ENCODE measurements at regions not wholly inside any gene's neighbourhood (a gene's known extent, or its start where the extent isn't known, plus 50 kb on each side); places are given as distances from the start of the nearest gene placed in this dataset.

DNA sequence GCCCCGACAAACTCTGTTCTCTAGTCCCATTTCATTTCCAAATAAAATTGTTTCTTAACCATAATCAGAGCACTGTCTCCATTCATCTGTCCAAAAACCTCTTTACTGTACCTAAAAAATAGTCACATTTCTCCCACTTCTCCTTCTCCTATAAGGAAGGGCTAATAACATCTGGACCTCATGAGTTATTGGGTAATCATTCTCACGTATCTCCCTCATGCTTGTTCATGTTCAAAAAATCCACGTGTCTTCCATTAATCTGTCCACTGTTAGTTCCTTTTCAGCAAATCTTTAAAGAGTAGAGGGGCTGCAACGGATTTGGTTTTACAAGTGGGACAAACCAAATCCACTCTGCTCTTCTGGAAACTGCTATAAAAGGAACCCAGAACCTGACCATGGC is 1418.8 kb downstream of the MRPL39 start:
- no peak overlapping the region for H3K4me3 ChIP-seq (ENCODE audit: low read depth in 1 of 3, low read length in 3 of 3)
- no peak for FAIRE-seq
- WGBS, 3 donors: 65 to 71% (median 66%) methylated on average over 4 of the region's 4 CpGs
- DNase-seq: no peak
- no peaks in the 10 kb centered on the region for H3K36me3 ChIP-seq (ENCODE audit: control insufficient read depth in 3 of 3, insufficient read depth in 2 of 3, low read depth in 1 of 3, low read length in 3 of 3)
- H3K27ac ChIP-seq (ENCODE audit: low read depth in 1 of 3, low read length in 2 of 3): no peak overlapping the region
- H3K27me3 ChIP-seq (ENCODE audit: control insufficient read depth in 3 of 3, insufficient read depth in 3 of 3, low read length in 3 of 3): no peaks in the 10 kb centered on the region
- no peaks in the 10 kb centered on the region for H3K9me3 ChIP-seq (ENCODE audit: control insufficient read depth in 2 of 2, insufficient read depth in 1 of 2, low read depth in 1 of 2, low read length in 1 of 2)
- no peaks in the 10 kb centered on the region for H3K4me1 ChIP-seq (ENCODE audit: control insufficient read depth in 3 of 3, insufficient read depth in 2 of 3, low read depth in 1 of 3, low read length in 2 of 3)

DNA sequence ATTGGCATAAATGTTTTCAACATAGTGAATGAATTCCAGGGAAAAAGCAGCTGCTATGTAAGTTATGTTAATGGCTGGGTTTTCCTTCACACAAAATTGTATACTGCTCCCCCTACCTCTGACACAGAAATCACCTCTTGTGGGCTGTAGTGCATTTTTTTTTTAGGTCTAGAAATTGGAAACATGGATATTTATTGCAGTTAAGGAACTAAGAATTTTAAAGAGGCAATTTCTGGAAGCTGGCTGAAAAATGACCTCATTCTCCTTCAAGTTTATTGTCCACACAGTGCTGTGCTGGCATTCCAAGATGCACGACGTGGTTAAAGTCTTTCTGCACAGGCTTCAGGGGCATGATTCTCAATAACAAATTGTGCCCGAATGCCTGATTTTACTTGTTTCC is 1424.2 kb downstream of the MRPL39 start:
- 57 to 80% (median 63%) methylated on average over 3 of the region's 3 CpGs for WGBS, 3 donors
- H3K27me3 ChIP-seq (ENCODE audit: control insufficient read depth in 3 of 3, insufficient read depth in 3 of 3, low read length in 3 of 3): no peaks in the 10 kb centered on the region
- FAIRE-seq: no peak

DNA sequence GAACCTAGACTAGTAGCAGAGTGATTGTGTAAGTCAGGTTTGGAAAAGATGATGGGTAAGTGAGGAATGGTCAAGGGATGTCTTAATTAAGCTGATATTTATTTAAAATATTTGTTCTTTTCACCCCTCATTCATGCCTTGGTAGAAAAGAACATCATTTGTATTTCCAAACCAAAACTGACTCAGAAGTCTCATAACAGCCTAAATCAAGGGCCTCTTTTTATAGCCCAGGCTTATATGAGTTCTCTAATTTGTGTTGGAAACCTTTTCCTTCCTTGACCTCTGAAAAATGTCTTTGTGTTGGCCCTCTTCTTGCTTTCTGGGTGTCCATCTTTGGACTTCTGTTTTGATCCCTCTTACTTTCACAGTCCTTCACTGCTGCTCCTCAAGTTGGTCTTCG is 1428.2 kb downstream of the MRPL39 start:
- DNase-seq (no peak), FAIRE-seq (no peak)
- H3K27ac ChIP-seq (ENCODE audit: low read depth in 1 of 3, low read length in 2 of 3): no peak overlapping the region
- no peaks in the 10 kb centered on the region for H3K36me3 ChIP-seq (ENCODE audit: control insufficient read depth in 3 of 3, insufficient read depth in 2 of 3, low read depth in 1 of 3, low read length in 3 of 3)
- H3K27me3 ChIP-seq (ENCODE audit: control insufficient read depth in 3 of 3, insufficient read depth in 3 of 3, low read length in 3 of 3): no peaks in the 10 kb centered on the region
- H3K4me3 ChIP-seq (ENCODE audit: low read depth in 1 of 3, low read length in 3 of 3): no peak overlapping the region
- H3K4me1 ChIP-seq (ENCODE audit: control insufficient read depth in 3 of 3, insufficient read depth in 2 of 3, low read depth in 1 of 3, low read length in 2 of 3): no peaks in the 10 kb centered on the region
- WGBS, 3 donors: 24 to 66% (median 30%) methylated on average over 1 of the region's 1 CpG
- no peaks in the 10 kb centered on the region for H3K9me3 ChIP-seq (ENCODE audit: control insufficient read depth in 2 of 2, insufficient read depth in 1 of 2, low read depth in 1 of 2, low read length in 1 of 2)

More for the DNA sequence above, 1424.2 kb downstream of the MRPL39 start:
- Histone ChIP-seq H3K36me3 (ENCODE audit: control insufficient read depth in 3 of 3, insufficient read depth in 2 of 3, low read depth in 1 of 3, low read length in 3 of 3) (no peaks in the 10 kb centered on the region), H3K9me3 (ENCODE audit: control insufficient read depth in 2 of 2, insufficient read depth in 1 of 2, low read depth in 1 of 2, low read length in 1 of 2) (no peaks in the 10 kb centered on the region), H3K4me3 (ENCODE audit: low read depth in 1 of 3, low read length in 3 of 3) (no peak overlapping the region), H3K27ac (ENCODE audit: low read depth in 1 of 3, low read length in 2 of 3) (no peak overlapping the region), H3K4me1 (ENCODE audit: control insufficient read depth in 3 of 3, insufficient read depth in 2 of 3, low read depth in 1 of 3, low read length in 2 of 3) (no peaks in the 10 kb centered on the region)
- no peak for DNase-seq

DNA sequence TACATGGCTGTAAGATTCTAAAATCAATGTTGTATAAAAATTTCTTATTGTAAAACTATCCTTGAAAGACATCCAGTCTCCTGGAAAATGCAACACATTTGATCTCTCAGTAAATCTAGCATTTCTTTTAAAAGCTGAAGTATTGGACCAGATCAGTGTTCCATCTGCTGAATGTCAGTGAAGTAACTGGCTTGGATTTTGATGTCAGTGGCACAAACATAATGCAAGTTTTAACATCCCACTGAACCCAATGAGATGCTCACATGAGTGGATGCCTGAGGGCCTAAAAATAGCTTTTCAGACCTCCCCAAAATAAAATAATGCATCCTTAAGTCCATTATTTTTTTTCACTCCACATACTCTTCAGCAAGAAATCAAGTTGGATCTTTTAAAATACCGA is 1432.2 kb downstream of the MRPL39 start:
- Histone ChIP-seq H3K9me3 (ENCODE audit: control insufficient read depth in 2 of 2, insufficient read depth in 1 of 2, low read depth in 1 of 2, low read length in 1 of 2) (no peaks in the 10 kb centered on the region), H3K36me3 (ENCODE audit: control insufficient read depth in 3 of 3, insufficient read depth in 2 of 3, low read depth in 1 of 3, low read length in 3 of 3) (no peaks in the 10 kb centered on the region), H3K27ac (ENCODE audit: low read depth in 1 of 3, low read length in 2 of 3) (no peak overlapping the region), H3K27me3 (ENCODE audit: control insufficient read depth in 3 of 3, insufficient read depth in 3 of 3, low read length in 3 of 3) (no peaks in the 10 kb centered on the region), H3K4me3 (ENCODE audit: low read depth in 1 of 3, low read length in 3 of 3) (no peak overlapping the region), H3K4me1 (ENCODE audit: control insufficient read depth in 3 of 3, insufficient read depth in 2 of 3, low read depth in 1 of 3, low read length in 2 of 3) (no peaks in the 10 kb centered on the region)
- no peak for DNase-seq
- WGBS, 3 donors: 76 to 88% (median 86%) methylated on average over 1 of the region's 1 CpG
- FAIRE-seq: no peak

DNA sequence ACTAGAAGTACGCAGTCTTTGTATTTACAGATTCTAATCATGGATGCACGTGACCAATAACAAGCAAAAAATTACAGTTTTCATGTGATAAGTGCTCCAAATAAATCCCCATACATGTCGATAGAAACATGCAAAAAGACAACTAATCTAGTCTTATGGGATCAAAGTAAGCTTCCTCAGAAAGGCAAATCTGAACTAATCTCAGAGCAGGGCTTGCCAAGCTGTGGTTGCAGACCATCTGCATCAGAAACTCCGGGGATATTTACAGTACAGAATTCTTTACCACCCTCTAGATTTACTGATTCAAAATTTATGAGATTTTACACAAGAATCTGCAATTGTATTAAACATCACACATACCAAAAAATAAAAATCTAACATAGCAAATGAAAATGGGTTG is 1435.5 kb downstream of the MRPL39 start:
- no peak for FAIRE-seq
- 75 to 83% (median 80%) methylated on average over 4 of the region's 4 CpGs for WGBS, 3 donors
- H3K27ac ChIP-seq (ENCODE audit: low read depth in 1 of 3, low read length in 2 of 3): no peak overlapping the region

DNA sequence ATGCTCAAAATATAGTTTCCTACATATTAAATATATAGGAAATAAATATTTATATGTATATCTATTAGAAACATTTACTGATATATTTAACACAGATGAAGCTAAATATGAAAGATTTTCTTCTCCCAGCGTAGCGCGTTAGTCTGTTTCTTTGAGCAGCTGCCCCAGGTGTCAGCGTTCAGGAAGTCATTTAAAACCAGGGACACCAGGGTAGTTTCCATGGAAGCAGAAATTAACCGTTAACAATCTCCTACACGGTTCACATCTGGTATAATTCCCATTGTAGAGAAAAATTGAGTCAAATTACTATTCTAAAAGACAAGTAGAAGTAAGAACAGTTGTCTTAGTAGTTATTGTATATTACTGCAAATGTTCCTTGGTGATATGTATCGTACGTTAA is 1443.7 kb downstream of the MRPL39 start:
- Histone ChIP-seq H3K4me1 (ENCODE audit: control insufficient read depth in 3 of 3, insufficient read depth in 2 of 3, low read depth in 1 of 3, low read length in 2 of 3) (no peaks in the 10 kb centered on the region), H3K27me3 (ENCODE audit: control insufficient read depth in 3 of 3, insufficient read depth in 3 of 3, low read length in 3 of 3) (no peaks in the 10 kb centered on the region), H3K27ac (ENCODE audit: low read depth in 1 of 3, low read length in 2 of 3) (no peak overlapping the region), H3K36me3 (ENCODE audit: control insufficient read depth in 3 of 3, insufficient read depth in 2 of 3, low read depth in 1 of 3, low read length in 3 of 3) (no peaks in the 10 kb centered on the region), H3K9me3 (ENCODE audit: control insufficient read depth in 2 of 2, insufficient read depth in 1 of 2, low read depth in 1 of 2, low read length in 1 of 2) (peaks cover 0 to 1% of the 10 kb centered on the region in 2 donors), H3K4me3 (ENCODE audit: low read depth in 1 of 3, low read length in 3 of 3) (no peak overlapping the region)
- no peak for FAIRE-seq
- DNase-seq: no peak
- 66 to 86% (median 86%) methylated on average over 8 of the region's 8 CpGs for WGBS, 3 donors

More for the DNA sequence above, 1435.5 kb downstream of the MRPL39 start:
- Histone ChIP-seq H3K27me3 (ENCODE audit: control insufficient read depth in 3 of 3, insufficient read depth in 3 of 3, low read length in 3 of 3) (no peaks in the 10 kb centered on the region), H3K36me3 (ENCODE audit: control insufficient read depth in 3 of 3, insufficient read depth in 2 of 3, low read depth in 1 of 3, low read length in 3 of 3) (no peaks in the 10 kb centered on the region), H3K4me1 (ENCODE audit: control insufficient read depth in 3 of 3, insufficient read depth in 2 of 3, low read depth in 1 of 3, low read length in 2 of 3) (no peaks in the 10 kb centered on the region), H3K4me3 (ENCODE audit: low read depth in 1 of 3, low read length in 3 of 3) (no peak overlapping the region), H3K9me3 (ENCODE audit: control insufficient read depth in 2 of 2, insufficient read depth in 1 of 2, low read depth in 1 of 2, low read length in 1 of 2) (no peaks in the 10 kb centered on the region)
- DNase-seq: no peak

DNA sequence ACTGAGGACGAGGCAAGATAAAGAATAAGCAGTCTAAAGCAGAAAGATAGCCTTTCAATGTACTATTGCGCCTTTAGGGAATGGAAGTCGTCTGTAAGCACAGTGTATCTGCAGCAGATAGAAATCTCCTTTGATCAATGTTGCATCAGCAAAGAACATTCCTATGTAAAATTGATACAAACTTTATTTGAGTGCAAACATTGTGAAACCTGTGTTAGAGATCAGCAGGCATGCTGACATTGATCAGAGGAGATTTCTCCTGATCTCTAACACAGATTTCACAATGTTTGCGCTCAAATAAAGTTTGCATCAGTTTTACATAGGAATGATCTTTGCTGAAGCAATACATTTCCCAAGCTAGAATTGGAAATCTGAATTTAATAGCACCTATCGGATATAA is 1446.8 kb downstream of the MRPL39 start:
- 72 to 82% (median 80%) methylated on average over 5 of the region's 5 CpGs for WGBS, 3 donors
- H3K4me3 ChIP-seq (ENCODE audit: low read depth in 1 of 3, low read length in 3 of 3): no peak overlapping the region
- peaks cover 0 to 1% of the 10 kb centered on the region in 2 donors for H3K9me3 ChIP-seq (ENCODE audit: control insufficient read depth in 2 of 2, insufficient read depth in 1 of 2, low read depth in 1 of 2, low read length in 1 of 2)
- no peak overlapping the region for H3K27ac ChIP-seq (ENCODE audit: low read depth in 1 of 3, low read length in 2 of 3)
- DNase-seq (no peak), FAIRE-seq (no peak)
- H3K36me3 ChIP-seq (ENCODE audit: control insufficient read depth in 3 of 3, insufficient read depth in 2 of 3, low read depth in 1 of 3, low read length in 3 of 3): no peaks in the 10 kb centered on the region
- no peaks in the 10 kb centered on the region for H3K4me1 ChIP-seq (ENCODE audit: control insufficient read depth in 3 of 3, insufficient read depth in 2 of 3, low read depth in 1 of 3, low read length in 2 of 3)
- H3K27me3 ChIP-seq (ENCODE audit: control insufficient read depth in 3 of 3, insufficient read depth in 3 of 3, low read length in 3 of 3): no peaks in the 10 kb centered on the region

DNA sequence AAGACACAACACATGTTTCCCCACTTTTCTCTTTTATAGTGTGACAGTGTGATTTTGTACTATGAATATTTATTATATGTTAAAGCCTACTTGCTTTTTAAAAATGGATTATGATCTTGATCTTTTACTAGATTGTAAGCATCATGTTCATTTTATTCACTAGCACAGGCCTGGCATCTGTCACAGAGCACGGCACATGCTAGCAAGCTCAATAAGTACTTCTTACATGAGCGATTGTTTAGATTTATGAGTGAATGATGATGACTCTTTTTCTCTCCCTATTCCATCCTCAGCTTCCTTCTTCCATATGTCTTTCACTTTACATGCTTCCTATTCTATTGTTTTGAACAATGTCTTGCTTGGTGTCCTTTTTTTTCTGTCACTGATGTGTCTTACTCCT is 1454.1 kb downstream of the MRPL39 start:
- 63 to 90% (median 86%) methylated on average over 2 of the region's 2 CpGs for WGBS, 3 donors
- H3K4me3 ChIP-seq (ENCODE audit: low read depth in 1 of 3, low read length in 3 of 3): no peak overlapping the region
- no peaks in the 10 kb centered on the region for H3K9me3 ChIP-seq (ENCODE audit: control insufficient read depth in 2 of 2, insufficient read depth in 1 of 2, low read depth in 1 of 2, low read length in 1 of 2)
- no peaks in the 10 kb centered on the region for H3K27me3 ChIP-seq (ENCODE audit: control insufficient read depth in 3 of 3, insufficient read depth in 3 of 3, low read length in 3 of 3)
- DNase-seq (no peak), FAIRE-seq (no peak)
- H3K4me1 ChIP-seq (ENCODE audit: control insufficient read depth in 3 of 3, insufficient read depth in 2 of 3, low read depth in 1 of 3, low read length in 2 of 3): no peaks in the 10 kb centered on the region
- H3K36me3 ChIP-seq (ENCODE audit: control insufficient read depth in 3 of 3, insufficient read depth in 2 of 3, low read depth in 1 of 3, low read length in 3 of 3): no peaks in the 10 kb centered on the region
- no peak overlapping the region for H3K27ac ChIP-seq (ENCODE audit: low read depth in 1 of 3, low read length in 2 of 3)

DNA sequence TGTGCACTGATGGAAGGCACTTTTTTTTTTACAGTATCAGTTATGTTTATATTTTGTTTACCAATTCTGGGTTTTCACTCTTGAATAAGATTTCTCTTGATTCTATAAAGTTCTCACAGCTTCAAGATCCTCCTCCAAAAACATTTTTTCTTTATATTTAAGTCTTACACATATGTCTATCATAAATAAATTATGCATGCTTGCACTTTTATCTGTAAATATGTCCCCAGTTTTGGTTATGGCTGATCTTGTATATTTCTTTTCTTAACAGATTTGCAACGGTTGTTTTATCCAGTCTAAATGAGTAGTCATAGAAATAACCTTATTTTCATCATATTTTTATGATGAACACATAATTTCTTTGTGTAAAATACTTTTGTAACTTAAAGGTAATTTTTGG is 1456.5 kb downstream of the MRPL39 start:
- no peaks in the 10 kb centered on the region for H3K4me1 ChIP-seq (ENCODE audit: control insufficient read depth in 3 of 3, insufficient read depth in 2 of 3, low read depth in 1 of 3, low read length in 2 of 3)
- 5 to 53% (median 13%) methylated on average over 1 of the region's 1 CpG for WGBS, 3 donors
- no peaks in the 10 kb centered on the region for H3K9me3 ChIP-seq (ENCODE audit: control insufficient read depth in 2 of 2, insufficient read depth in 1 of 2, low read depth in 1 of 2, low read length in 1 of 2)
- DNase-seq (no peak), FAIRE-seq (no peak)
- no peak overlapping the region for H3K27ac ChIP-seq (ENCODE audit: low read depth in 1 of 3, low read length in 2 of 3)
- no peak overlapping the region for H3K4me3 ChIP-seq (ENCODE audit: low read depth in 1 of 3, low read length in 3 of 3)
- H3K27me3 ChIP-seq (ENCODE audit: control insufficient read depth in 3 of 3, insufficient read depth in 3 of 3, low read length in 3 of 3): no peaks in the 10 kb centered on the region
- no peaks in the 10 kb centered on the region for H3K36me3 ChIP-seq (ENCODE audit: control insufficient read depth in 3 of 3, insufficient read depth in 2 of 3, low read depth in 1 of 3, low read length in 3 of 3)
